NCI-H1694 treated with DMSO at 0.1 percent for 48 hours (cell line): ENCODE measurements at regions not wholly inside any gene's neighbourhood (a gene's known extent, or its start where the extent isn't known, plus 50 kb on each side); places are given as distances from the start of the nearest gene placed in this dataset.

Source experiments
- DNase-seq: peaks from one replicate; lab custom pipeline; 2025; lab: John Stamatoyannopoulos, UW

DNA sequence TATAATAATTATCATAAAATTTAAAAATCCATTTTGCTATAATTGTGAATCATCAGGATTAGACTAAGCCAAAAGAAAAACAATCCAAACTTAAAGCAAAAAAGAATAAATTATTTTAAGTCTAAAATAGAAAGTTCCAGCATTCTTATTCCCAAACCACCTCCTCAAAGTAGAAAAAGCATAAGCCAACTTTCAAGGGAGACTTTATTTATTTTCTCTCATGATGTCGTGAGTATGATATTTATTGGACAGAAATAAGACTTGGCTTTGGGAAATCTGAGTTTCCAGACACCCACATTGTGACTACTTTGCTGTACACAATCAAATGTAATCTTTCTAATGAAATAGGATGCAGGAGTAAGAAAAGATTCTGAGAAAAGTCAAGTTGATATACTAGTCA is 372.1 kb downstream of the MTRR start:
- no peak for DNase-seq

DNA sequence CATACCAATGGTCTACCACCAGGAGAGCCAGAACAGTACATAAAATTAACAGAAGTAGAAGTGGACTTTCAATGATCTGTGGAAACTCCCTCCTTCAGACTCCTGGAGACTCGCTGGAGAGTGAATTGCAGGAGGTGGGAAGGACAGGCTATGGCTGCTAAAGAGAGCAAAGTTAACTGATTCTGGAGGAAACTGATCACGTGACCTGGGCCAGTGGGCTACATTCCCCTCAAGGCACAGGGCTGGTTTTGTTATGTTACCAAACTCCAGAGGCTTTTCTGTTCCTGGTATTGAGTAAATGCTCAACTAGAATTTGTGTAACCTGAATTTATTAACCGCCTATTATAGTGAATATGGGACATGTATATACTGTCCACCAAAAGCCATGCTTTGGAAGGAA is 372.6 kb downstream of the MTRR start:
- DNase-seq: no peak

DNA sequence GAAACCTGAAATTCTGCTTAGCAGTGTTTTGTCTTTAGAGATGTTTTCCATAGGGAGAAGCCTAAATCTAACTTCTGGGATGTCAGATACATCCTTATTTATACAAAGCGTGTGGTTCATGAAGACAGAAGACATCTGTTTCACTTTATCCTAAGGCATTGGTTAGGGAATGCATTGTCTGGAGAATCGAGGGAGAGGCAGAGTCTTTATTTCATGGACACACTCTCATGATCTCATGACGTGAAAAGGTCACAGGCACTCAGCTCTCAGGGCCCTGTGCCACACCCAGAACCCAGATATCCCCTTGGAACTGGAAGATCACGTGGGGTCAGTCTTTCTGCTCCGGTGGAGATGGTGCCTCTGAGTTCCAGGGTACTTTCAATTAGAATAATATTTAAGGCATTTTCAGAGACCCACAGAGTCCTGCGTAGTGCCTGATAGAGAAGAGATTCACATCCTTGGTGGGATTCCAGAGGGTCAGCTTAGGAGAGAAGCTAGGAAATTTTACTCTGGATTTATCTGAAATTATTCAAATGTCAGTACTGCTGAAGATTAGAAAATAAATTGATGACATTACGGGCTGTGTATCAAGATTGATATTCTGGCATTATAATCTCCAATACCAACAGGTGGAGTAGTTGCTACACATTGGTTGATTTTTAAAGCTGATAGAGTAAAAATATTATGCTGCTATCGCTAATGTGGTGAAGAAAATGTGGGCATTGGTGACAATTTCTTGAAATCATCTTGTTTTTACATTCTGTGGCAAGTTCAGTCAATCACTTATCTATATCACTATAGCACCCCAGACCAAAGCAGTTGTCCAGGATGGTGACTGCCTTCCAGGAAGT is 378.3 kb downstream of the MTRR start:
- DNase-seq: no peak

DNA sequence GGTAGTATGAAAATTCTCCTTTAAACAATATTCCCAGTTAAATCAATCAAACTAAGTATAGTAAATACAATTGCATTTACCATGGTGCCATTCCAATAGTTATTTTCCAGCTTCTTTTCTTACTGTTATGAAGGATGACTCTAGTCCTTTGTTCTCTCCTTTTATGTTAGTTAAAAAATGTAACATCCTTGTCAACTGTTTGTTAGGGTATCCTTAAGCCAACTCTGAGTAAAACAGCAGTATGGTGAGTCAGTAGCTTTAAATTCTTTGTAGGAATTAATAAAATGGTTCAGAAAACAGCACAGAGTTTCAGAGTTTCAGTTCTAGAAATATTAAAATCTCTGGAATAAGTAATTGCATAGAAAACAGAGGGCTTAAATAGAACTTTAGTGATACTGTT is 384.4 kb downstream of the MTRR start:
- no peak for DNase-seq

DNA sequence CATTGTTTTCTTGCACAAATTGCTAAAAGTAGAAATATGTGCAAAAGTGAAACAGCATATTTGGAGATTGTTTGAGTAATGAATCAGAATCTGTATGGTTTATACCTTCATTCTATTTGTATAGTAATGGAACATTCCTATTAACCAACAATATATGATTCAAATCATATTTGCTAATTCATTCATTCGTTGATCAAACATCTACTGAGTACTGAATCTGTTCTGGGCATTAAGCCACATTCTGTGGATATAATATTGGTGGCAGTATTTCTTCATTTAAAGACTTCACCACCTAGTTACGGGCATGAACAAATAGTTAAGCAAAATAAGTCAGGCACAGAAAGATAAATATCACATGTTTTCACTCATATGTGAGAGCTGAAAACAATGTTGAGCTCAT is 385.7 kb downstream of the MTRR start:
- DNase-seq: no peak

DNA sequence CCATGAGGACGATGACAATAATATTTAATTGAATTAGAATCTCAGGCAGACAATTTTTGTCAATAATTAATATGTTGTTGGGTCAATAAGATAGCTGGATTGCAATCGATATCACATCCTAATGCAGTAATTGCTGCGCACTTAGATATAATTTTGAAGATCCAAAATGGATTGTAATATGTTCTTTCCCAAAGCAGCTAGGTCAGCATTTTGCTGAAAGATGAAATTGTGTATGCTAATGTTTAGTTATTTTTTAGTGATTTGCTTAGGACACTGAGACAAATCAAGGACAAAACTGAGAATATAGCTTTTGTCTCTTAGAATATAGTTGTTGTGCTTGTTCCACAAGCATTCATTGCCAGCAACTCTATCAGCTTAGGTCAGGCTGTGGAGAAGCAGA is 389.9 kb downstream of the MTRR start:
- no peak for DNase-seq

DNA sequence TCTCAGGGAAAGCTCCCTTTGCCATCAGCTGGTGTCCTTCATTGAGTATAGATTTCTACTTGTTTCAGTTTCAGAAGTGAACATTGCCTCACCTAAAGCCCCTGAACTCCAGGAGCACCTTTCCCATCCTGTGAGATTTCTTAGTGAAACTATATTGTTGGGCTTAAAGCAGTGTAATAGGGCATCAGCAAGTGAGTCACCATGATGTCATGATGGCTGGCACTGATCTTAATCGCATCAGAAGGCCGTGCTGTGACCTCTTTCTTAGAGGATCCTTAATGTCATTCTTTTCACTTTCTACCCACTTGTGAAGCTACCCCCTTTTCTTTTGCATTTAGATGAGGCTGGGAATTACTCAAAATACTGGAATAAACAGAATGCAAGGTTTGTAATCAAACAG is 401.3 kb downstream of the MTRR start:
- DNase-seq: no peak

DNA sequence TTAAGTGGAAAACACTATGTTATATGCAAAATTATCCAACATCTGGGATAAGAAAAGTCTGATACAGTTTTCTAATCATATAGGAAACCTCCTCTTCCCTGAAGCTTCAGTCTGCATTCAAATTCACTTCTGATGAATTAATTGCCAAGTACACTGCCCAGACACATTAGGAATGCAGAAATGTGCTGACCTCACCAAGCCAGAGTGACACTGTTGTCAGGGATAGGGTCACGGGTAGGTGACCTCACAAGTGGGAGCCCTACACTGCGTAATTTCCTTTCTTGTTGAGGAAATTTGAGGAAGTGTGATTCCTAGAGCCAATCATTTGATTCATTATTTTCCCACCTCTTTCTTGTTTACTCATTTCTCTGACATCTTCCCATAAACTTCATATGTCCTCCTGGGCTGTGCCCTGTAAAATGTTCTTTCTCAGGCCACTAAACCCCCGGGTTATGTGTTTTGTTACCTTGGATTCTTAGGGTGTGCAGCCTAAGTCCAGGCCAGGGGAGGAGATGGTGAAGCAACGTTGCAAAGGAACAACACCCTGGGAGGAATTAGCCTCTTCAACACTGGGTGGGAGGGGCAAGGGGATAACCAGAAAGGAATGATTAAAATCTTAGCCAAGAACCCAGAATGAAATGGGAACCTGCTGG is 411.9 kb downstream of the MTRR start:
- no peak for DNase-seq

DNA sequence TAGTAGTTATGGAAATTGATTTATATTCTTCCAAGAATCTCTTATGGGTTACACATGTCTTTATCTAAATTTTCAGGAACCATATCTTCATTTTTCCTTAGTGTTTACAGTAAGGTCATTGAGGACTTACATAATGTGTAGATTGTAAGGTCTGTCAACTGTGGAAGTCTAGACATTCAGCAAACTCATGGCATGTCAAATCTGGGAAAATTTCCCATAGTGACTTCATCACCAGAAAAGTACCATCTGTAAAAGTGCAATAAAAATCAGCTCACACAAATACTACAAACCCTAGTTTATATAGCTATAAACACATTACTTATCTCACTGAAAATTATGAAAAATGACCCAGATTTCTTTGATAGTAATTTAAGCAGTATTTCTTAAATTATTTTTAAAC is 419.4 kb downstream of the MTRR start:
- peak; percentile 51 for DNase-seq

DNA sequence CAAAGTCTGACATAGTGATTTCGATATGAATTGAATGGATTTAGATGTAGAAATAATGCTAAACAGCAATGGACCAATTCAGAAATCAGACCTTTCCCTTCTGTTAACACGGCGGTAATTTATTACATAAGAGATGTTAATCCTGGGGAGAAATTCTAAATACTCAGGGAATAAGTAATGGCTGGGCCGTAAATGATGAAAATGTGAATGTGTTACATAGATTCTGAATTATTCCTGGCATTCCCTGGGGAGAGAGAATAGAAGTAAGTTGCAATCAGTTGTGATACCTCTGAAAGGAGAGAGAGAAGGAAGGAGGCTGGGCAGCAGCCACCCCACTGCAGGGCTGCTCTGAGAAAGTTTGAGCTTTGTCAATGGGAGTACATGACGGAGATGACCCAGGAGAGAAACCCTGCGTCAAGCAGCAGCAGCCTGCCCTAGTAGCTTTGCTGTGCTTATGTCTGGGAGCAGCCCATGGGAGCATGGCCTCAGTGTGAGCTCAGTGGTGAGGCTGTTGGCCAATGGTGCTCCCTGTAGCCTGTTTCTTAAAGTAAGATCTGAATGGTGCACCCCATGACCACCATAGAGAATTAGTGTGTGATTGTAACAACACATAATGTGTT is 420.1 kb downstream of the MTRR start:
- no peak for DNase-seq

DNA sequence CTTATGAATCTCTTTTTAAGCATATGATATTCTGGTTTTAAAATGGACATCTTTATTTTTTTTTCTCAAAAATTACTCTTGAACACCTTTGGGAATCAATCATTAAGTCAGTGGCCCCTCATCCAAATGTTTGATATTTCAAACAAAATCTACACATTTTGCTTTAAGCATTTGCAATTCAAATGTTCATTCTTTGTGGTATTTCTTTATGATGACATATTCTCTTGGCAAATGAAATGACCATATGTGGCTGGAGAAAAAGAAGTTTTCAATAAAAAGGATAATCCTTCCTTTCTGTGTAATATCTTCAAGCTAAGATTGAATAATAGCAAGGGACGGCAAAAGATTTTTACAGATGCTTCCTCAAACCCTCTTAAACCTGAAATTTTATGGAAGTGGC is 420.8 kb downstream of the MTRR start:
- DNase-seq: no peak

DNA sequence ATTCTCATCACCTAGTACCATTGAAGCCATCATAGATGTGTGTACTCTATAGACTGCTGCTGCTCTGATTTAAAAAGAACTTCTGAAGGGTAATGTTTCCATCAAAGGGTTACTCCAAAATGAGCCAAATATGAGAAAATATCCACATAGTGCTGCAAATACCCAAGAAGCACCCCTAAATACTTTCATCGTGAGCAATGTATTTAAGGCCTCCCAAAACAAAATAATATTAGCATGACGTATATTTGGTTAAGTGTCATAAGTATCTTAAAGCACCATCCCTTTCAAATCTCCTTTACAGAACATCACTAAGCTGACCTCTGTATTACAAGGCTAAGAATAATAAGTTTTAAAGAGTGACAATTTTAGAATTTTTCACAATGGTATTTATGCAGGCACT is 421.8 kb downstream of the MTRR start:
- DNase-seq: no peak

DNA sequence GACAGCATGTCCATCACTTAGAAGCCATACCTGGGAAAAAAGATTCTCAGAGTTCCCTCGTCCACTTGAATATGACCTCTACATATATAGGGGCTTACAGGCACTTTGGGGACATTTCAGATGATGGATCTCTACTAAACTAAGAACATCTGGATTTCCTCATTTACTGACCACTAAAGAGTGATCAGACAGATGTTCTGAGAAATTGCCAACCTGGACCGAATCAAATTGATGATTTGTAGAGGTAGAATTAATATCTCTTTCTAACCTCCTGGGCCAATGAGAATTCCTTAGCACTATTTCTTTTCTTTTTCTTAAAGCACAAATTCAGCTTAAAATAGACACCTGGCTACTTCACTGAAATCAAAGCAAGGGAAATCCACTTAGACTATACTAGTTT is 422.7 kb downstream of the MTRR start:
- DNase-seq: no peak

DNA sequence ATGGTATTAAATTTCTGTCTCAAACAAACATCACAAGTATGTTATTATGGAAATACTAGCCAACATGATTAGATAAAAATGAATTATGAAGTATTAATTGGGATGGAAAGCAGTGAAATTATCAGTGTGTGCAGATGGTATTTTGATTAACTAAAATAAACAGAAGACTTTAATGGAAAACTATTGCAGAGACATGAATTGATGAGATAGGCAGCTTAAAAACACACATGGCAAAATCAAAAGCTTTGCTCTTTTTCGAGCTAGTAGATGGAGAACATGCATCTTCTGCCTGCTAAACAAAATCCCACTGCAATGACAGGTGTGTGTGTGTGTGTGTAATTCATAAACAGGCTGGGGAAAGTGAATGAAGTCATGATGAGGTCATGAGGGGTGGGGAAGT is 426.2 kb downstream of the MTRR start:
- no peak for DNase-seq

DNA sequence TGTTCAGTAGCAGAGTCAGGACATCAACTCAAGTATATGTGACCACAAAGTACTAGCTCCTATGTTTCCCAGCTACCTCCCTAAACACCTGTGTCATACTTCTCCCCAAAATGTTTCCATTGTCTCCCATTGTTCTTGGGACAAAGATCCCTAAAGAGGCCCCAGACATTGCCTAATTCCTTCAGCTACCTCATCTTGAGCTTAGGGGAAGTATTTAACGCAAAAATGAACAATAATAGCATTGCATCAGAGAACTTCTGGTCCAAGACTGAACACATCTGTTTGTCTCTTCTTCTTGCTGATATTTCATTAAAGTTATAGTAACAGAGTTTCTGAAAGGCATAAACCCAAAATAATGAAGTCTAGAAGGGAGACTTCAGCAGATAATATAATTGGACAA is 430.8 kb downstream of the MTRR start:
- no peak for DNase-seq

DNA sequence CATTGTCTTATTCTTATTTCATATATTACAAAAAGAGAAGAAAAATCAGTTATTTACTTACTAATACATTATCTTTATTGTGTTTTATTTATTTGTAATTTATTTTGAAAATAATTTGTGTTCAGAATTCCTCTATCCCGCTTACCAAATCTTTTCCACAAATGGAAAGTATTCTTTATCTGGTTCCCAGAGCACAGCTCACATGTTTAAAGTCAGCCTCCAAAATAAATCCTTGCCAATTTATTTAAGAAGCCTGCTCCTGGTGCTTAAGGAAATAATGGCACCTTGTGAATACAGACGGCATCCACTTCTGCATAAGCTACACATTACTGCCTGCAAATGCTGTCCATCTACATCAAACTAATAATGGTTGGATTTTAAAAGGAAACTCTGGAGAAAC is 435.4 kb downstream of the MTRR start:
- DNase-seq: no peak

DNA sequence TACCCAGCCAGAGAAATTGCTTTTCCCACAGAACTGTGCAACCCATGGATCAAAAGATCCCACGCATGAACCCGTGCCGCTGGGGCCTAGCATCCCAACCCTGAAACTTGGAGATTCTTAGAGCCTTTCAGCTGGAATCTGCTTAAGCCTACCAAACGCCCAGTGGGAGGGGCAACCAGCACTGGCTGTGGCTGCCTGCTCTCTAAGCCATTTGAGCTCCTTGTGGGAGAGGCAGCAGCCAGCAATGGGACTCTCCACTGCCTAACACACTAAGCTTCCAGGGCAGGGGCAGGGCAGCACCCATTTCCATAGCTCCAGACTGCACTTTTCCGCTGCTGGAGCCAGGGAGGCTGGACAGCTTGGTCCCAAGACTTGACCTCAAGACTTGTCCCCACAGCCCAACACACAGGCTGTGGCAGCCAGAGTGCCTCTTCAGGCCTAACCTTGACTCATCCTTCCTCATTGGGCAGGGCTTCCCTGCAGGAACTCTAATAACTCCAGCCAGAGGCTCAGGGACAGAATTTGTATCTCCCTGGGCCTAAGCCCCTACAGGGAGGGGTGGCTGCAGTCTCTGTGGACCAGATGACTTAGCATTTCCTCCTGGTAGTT is 437.4 kb downstream of the MTRR start:
- no peak for DNase-seq

DNA sequence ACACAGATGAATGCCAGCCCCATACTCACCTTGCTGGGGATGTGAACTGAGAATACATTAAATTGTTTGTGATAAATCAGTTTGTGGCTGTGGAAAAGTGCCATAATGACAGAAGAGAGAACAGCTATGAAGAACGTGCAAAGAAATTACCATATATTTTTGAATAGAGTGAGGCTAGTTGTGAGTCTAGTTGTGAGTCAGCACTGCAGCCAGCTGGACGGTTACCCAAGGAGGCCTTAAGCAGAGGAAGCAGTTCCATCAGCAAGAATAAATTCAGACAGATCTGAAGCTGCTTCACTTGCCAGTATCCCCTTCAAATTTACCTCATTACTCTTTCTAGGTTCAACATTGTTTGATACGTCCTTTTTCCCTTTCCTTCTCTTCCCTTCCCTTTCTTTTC is 446.0 kb downstream of the MTRR start:
- DNase-seq: no peak

DNA sequence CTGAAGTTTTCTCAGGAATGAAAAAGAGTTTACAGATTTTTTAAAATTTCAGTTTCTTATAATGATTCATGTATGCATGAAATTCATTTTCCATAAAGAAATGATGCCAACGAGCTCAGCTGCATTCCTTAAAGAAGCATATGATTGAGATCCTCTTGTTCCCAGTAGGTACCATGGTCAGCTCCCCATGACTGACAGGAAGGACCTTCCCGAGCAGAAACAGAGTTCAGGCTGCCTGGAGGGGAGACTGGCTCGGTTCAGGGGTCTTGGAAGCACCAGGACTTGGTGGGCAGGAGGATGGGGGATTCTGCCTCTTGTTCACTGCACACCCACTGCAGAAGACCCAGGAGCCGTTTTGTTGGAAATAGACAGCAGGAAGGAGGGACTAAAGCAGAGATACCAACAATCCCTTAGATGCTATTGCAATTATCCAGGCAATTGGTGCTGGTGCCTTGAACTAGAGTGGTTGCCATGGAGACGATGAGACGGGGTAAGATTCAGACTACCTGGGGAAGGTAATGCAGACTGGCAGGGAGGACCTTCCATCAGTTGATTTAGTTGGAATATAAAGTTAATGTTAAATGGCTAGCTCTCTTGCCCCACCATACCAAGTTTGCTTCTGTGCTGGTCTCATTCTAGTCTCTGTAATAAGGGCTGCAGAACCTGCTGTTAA is 447.8 kb downstream of the MTRR start:
- no peak for DNase-seq

DNA sequence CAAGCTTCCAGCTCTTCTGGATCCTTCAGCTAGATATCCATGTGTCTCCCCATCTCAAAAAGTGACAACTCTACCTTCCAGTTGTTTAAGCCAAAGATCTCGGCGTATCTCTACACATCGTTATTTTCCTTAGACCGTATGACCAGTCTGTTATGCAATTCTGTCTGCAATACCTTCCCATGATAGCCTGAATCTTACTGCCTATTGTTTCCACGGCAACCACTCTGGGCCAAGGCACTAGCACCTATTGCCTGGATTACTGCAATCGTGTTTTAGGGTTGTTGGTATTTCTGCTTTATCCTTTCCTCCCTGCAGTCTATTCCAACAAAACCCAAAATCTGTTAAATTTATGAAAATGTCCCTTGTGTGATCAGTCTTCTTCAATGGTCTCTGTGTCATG is 448.4 kb downstream of the MTRR start:
- DNase-seq: no peak

DNA sequence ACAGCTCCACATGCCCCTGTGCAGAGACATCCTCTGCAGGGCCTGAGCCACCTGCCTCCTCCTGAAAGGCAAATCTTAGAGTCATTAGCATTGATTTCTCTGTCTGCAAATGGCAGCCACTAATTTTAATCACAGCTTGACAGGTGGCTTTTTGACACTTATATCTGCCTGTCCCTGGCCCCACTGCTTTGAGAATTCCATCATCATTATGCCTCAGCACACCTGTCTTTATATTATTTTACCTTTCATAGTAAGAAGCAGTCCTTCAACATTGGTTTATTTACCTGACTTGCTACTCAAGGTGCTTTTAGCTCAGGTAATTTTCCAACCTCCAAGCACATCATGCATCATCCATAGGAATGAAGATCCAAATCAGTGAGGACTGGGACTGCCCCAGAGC is 451.3 kb downstream of the MTRR start:
- DNase-seq: no peak

DNA sequence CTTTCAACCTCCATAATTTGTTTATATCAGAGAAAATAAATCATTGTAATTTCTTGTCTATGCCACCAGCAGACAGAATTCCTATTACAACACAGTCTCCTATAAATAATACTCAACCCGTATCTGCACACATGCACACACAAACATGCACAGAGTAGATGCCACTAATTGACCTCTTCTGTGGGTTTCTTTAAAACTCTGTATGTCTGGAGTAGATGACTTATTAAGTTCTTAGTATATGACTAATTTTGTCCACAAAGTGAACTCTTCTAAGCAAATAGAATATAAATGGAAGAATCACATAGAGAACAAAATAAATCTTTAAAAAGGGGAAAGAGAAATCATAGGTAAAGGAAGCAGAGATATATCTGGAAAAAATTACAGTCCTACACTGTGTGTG is 452.3 kb downstream of the MTRR start:
- no peak for DNase-seq
